OCI-LY3 (cell line): ENCODE measurements at regions not wholly inside any gene's neighbourhood (a gene's known extent, or its start where the extent isn't known, plus 50 kb on each side); places are given as distances from the start of the nearest gene placed in this dataset.
"Not testable (repeated sequence)": the region's sequence is repeated elsewhere in the genome, so short reads cannot be mapped to it uniquely, and the experiment has no call there.

Source experiments
- CTCF ChIP-seq: fragments of 200-600, 300-600 bp; sonication (generic); IDR thresholded peaks from 2 replicates; pipeline ENCODE4 v1.5.1; 2014; ENCODE audit warnings: antibody characterized with exemption, low read length, low read depth
- EZH2phosphoT487 ChIP-seq: fragments of 200-600 bp; shearing (Covaris generic); IDR thresholded peaks from 2 replicates; pipeline ENCODE4 v1.6.1; 2018; ENCODE audit warnings: antibody characterized with exemption, mixed run types, low read depth

- not testable (repeated sequence) for TF ChIP-seq CTCF, EZH2phosphoT487
Observed at GRCh38 chr6:113375466-113375865, 481.7 kb upstream of the MARCKS start.
